ENCODE measurements at regions not wholly inside any gene's neighbourhood (a gene's known extent, or its start where the extent isn't known, plus 50 kb on each side); places are given as distances from the start of the nearest gene placed in this dataset.

DNA sequence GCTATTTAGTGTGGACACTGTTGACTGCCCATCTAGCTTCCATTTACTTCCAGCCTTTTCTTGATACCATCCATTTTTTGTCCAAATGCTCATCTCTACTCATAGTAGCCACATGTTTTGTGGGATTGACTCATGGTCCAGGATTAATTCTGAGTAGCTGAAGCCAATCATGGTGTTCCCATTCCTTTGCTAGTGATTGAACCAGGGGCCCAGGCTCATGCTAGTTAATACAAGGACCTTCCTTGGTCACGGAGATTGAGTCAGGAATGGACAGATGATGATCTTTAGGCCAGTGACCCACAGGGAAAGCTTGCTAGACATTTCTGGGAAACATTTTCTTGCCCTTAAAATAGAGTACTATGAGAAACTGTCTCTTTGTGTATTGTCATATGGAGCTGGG is 272.9 kb upstream of the RIOK2 start:
- Histone ChIP-seq H3K27ac (ENCODE audit: low read depth, low read length) (no peak overlapping the region), H3K36me3 (ENCODE audit: insufficient read depth, low read length) (no peaks in the 10 kb centered on the region), H4K20me1 (ENCODE audit: insufficient read depth, low read length) (no peaks in the 10 kb centered on the region), H3K4me2 (ENCODE audit: insufficient read depth, low read length) (no peak overlapping the region), H3K4me3 (ENCODE audit: insufficient read depth, low read length) (no peak overlapping the region), H3K79me2 (ENCODE audit: insufficient read depth, low read length) (no peaks in the 10 kb centered on the region), H2AFZ (ENCODE audit: low read length) (no peak overlapping the region), H3K9me3 (ENCODE audit: low read depth, low read length) (no peaks in the 10 kb centered on the region), H3K4me1 (ENCODE audit: insufficient read depth, low read length) (no peaks in the 10 kb centered on the region), H3K27me3 (ENCODE audit: insufficient read depth, low read length) (no peaks in the 10 kb centered on the region)
- no peak for DNase-seq (ENCODE audit: insufficient read length, low spot score, missing footprints)
- TF ChIP-seq, protein P1, sequence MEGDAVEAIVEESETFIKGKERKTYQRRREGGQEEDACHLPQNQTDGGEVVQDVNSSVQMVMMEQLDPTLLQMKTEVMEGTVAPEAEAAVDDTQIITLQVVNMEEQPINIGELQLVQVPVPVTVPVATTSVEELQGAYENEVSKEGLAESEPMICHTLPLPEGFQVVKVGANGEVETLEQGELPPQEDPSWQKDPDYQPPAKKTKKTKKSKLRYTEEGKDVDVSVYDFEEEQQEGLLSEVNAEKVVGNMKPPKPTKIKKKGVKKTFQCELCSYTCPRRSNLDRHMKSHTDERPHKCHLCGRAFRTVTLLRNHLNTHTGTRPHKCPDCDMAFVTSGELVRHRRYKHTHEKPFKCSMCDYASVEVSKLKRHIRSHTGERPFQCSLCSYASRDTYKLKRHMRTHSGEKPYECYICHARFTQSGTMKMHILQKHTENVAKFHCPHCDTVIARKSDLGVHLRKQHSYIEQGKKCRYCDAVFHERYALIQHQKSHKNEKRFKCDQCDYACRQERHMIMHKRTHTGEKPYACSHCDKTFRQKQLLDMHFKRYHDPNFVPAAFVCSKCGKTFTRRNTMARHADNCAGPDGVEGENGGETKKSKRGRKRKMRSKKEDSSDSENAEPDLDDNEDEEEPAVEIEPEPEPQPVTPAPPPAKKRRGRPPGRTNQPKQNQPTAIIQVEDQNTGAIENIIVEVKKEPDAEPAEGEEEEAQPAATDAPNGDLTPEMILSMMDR (IDR thresholded peaks at IDR 0.05; ENCODE audit: extremely low read depth, low read depth, low read length), result no peak

DNA sequence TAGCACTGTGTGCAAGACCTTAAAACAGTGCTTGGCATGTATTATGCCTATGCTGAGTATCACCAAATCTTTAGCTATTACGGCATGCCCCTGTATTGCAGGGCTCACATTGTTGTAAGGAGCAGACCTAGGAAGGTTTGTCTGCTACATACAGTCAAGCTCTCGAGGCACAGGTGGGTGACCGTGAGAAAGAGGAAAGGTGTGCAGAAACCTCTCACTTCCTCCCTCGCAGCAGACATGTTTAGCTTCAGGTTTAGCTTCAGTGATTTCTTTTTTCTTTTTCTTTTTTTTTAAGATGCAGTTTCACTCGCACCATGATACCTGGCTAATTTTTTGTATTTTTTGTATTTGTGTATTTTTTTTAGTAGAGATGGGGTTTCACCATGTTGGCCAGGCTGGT is 275.8 kb upstream of the RIOK2 start:
- Histone ChIP-seq H3K4me2 (ENCODE audit: insufficient read depth, low read length) (no peak overlapping the region), H2AFZ (ENCODE audit: low read length) (no peak overlapping the region)

DNA sequence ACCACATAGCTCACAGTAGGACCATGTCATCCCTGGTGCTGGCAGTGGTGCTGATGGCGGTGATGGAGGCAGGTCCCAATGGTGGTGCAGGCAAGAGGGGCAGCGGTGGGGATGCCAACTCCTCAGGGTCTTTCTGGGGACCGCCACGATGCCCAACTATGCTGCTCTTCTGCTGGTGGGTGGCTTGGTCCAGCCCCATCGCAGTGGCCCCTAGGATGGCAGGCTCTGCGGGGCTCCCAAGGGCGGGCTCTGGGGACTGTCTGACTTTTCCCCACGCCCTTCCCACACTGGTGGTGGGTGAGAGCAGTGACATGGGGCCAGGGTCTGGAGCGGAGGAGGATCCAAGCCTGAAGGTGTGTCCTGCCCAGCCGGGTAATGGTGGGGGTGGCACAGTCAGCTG is 288.9 kb upstream of the RIOK2 start:
- H3K36me3 ChIP-seq (ENCODE audit: insufficient read depth, low read length), result no peaks in the 10 kb centered on the region

More for the DNA sequence above, 275.8 kb upstream of the RIOK2 start:
- no peaks in the 10 kb centered on the region for H3K27me3 ChIP-seq (ENCODE audit: insufficient read depth, low read length)
- H3K4me3 ChIP-seq (ENCODE audit: insufficient read depth, low read length), result no peak overlapping the region
- TF ChIP-seq, protein P1 (IDR thresholded peaks at IDR 0.05; ENCODE audit: extremely low read depth, low read depth, low read length), result no peak
- no peaks in the 10 kb centered on the region for H3K36me3 ChIP-seq (ENCODE audit: insufficient read depth, low read length)
- H3K4me1 ChIP-seq (ENCODE audit: insufficient read depth, low read length), result no peaks in the 10 kb centered on the region
- DNase-seq (ENCODE audit: insufficient read length, low spot score, missing footprints), result no peak
- no peaks in the 10 kb centered on the region for H3K79me2 ChIP-seq (ENCODE audit: insufficient read depth, low read length)
- H4K20me1 ChIP-seq (ENCODE audit: insufficient read depth, low read length), result no peaks in the 10 kb centered on the region
- no peaks in the 10 kb centered on the region for H3K9me3 ChIP-seq (ENCODE audit: low read depth, low read length)
- H3K27ac ChIP-seq (ENCODE audit: low read depth, low read length), result no peak overlapping the region

DNA sequence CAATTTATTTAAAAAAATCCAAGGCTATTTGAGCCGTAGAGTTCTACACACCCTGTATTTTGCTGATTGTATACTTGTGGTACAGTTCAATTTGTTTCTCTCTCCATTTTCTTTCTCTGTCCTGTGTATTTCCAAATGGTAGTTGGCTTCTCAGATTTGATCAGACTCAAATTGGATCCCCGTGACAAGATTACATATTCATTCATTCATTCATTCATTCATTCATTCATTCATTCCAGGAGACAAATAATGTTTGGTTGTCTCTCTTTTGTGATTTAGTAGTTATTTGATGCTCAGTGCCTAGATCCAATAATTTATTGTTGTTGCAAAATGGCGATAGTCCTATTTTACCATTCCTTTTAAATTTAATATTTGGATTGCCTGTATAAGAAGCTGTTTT is 292.8 kb upstream of the RIOK2 start:
- H3K4me2 ChIP-seq (ENCODE audit: insufficient read depth, low read length), result no peak overlapping the region
- H3K9me3 ChIP-seq (ENCODE audit: low read depth, low read length), result no peaks in the 10 kb centered on the region
- no peaks in the 10 kb centered on the region for H3K36me3 ChIP-seq (ENCODE audit: insufficient read depth, low read length)
- TF ChIP-seq, protein P1 (IDR thresholded peaks at IDR 0.05; ENCODE audit: extremely low read depth, low read depth, low read length), result no peak
- H3K4me3 ChIP-seq (ENCODE audit: insufficient read depth, low read length), result no peak overlapping the region
- H3K27ac ChIP-seq (ENCODE audit: low read depth, low read length), result no peak overlapping the region
- H3K27me3 ChIP-seq (ENCODE audit: insufficient read depth, low read length), result no peaks in the 10 kb centered on the region
- no peak overlapping the region for H2AFZ ChIP-seq (ENCODE audit: low read length)
- H4K20me1 ChIP-seq (ENCODE audit: insufficient read depth, low read length), result no peaks in the 10 kb centered on the region
- DNase-seq (ENCODE audit: insufficient read length, low spot score, missing footprints), result no peak
- no peaks in the 10 kb centered on the region for H3K79me2 ChIP-seq (ENCODE audit: insufficient read depth, low read length)
- H3K4me1 ChIP-seq (ENCODE audit: insufficient read depth, low read length), result no peaks in the 10 kb centered on the region

More for the DNA sequence above, 288.9 kb upstream of the RIOK2 start:
- H3K4me1 ChIP-seq (ENCODE audit: insufficient read depth, low read length), result no peaks in the 10 kb centered on the region
- no peak overlapping the region for H3K4me2 ChIP-seq (ENCODE audit: insufficient read depth, low read length)
- H2AFZ ChIP-seq (ENCODE audit: low read length), result no peak overlapping the region
- DNase-seq (ENCODE audit: insufficient read length, low spot score, missing footprints), result no peak
- H3K27ac ChIP-seq (ENCODE audit: low read depth, low read length), result no peak overlapping the region
- H3K4me3 ChIP-seq (ENCODE audit: insufficient read depth, low read length), result no peak overlapping the region
- no peaks in the 10 kb centered on the region for H3K27me3 ChIP-seq (ENCODE audit: insufficient read depth, low read length)
- TF ChIP-seq, protein P1 (IDR thresholded peaks at IDR 0.05; ENCODE audit: extremely low read depth, low read depth, low read length), result no peak
- H4K20me1 ChIP-seq (ENCODE audit: insufficient read depth, low read length), result no peaks in the 10 kb centered on the region
- H3K79me2 ChIP-seq (ENCODE audit: insufficient read depth, low read length), result no peaks in the 10 kb centered on the region
- H3K9me3 ChIP-seq (ENCODE audit: low read depth, low read length), result no peaks in the 10 kb centered on the region

Data from osteoblast (primary cell).